H4 (cell line): ENCODE measurements at regions not wholly inside any gene's neighbourhood (a gene's known extent, or its start where the extent isn't known, plus 50 kb on each side); places are given as distances from the start of the nearest gene placed in this dataset.
"Not testable (repeated sequence)": the region's sequence is repeated elsewhere in the genome, so short reads cannot be mapped to it uniquely, and the experiment has no call there.

Experiments
- DNase-seq: peaks from one replicate; pipeline ENCODE4 v3.0.0-alpha.2; 2015; ENCODE audit warnings: low spot score

DNA sequence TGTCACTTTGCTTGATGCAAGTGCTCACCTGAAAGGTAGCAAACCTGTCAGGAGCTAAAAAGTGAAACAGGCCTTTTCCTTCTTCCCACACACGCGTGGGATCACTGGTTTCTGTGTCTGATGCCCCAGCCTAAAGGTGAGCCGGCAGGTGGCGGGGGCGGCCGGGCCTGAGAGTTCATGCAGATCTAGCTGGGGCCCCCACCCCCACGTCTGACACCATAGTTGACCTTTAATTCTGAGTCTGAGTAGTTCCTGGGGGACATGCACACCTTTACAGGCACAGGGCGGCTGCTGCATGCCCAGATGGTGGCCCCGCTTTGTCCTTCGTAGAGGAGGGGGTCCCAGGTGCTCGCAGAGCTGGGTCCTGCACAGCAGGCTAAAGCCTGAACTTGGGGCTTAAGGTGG lies 345.3 kb downstream of the TEX29 start:
- DNase-seq, result no peak

GRCh38 chr13:111666164-111666776 lies 345.8 kb downstream of the TEX29 start:
- DNase-seq, result no peak

GRCh38 chr13:111667757-111668156 lies 347.3 kb downstream of the TEX29 start:
- DNase-seq, result no peak

DNA sequence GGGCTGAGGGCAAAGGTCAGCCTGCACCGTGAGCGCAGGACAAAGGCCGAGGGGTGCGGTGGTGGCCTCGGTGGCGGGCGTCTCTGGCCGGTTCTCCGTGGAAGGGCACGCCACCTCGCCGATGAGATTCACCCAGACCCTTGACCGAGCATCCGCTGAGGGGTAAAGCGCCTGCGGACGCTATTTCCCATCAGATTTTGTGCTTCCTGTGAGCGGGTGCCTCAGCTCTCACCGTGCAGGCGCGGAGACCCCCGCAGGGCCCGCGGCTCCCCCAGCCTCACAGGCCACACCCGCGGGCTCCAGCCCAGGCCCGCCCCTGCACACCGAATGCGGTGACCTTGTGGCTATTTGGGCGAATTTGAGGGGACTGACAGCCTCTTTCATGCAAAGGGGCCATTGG lies 348.0 kb downstream of the TEX29 start:
- DNase-seq, result no peak

DNA sequence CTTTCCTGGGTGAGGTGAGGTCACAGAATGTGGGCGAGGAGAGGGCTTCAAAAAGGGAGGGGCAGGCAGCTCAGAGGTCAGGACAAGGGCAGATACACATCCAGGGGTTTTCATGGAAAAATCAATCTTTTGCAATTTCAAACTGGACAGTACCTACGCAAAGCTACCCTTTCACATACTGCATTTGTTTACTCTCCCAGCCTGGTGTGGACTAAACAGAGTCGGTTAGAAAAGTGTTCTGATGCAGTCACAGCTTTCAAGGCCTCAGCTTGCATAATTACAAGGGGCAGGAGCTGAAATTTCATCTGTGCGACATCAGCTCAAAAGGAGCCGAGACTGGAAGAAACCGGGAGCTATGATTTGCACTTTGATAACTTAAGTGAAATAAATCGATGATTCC lies 351.8 kb downstream of the TEX29 start:
- not testable (repeated sequence) for DNase-seq

- not testable (repeated sequence) for DNase-seq
Measured at GRCh38 chr13:111678120-111678882, 357.9 kb downstream of the TEX29 start.

DNA sequence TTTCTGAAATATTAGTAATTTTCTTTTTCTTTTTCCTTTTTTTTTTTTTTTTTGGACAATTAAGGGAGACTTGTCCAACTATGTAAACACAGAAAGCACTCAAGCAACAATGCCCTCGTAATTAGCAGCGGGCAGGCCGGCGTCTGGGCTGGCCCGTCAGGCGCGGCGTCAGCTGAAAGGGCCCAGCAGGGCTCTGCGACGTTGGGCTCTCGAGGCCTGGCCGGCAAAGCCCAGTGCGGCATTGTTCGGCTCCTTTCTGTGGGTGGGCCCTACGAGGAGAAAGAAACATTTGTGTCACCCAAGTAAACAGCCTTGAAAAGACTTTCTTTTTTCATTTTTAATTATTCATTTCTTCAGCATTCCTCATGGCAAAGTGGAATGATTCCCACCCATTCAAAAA lies 359.2 kb downstream of the TEX29 start:
- not testable (repeated sequence) for DNase-seq

DNA sequence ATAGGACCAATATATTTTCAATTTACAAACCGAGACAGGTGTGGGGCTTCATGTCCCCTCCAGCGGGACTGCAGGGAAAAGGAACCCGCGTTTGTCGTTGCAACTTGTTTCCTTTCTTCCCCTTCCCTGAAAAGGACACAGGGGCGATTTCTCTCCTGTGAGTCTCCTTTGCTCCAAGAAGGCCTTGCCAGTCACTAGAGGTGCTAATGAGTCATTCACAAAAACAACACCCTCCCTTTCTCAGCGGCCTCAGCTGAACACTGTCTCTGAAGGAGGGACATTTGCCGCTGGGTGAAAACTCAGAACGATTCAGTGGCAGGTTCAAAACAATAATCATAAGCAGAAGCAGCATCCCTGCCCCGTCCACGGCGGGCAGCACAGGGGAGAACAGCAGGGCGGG lies 359.7 kb downstream of the TEX29 start:
- DNase-seq, result not testable (repeated sequence)

DNA sequence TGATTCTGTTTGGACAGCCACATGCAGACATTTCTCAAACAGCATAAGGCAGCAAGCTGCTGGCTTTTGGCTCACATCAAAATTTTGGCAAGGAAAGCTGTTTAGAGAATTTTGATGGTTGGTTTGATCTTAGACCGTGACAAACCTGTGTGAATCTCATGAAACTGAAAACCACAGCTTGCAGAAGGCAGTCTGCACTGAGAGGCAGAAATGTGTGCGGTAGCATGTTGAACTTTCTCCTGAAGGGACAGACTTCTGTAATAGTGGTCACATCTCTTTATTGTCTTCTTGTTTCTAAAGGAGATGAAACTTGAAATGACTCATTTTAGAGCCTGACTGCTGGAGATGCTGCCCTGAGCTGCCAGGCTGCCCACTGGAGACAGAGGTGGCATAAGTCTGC lies 371.6 kb downstream of the TEX29 start:
- DNase-seq, result not testable (repeated sequence)

- DNase-seq, result not testable (repeated sequence)
Measured at GRCh38 chr13:111696121-111696520, 370.8 kb upstream of the SOX1 start.

DNA sequence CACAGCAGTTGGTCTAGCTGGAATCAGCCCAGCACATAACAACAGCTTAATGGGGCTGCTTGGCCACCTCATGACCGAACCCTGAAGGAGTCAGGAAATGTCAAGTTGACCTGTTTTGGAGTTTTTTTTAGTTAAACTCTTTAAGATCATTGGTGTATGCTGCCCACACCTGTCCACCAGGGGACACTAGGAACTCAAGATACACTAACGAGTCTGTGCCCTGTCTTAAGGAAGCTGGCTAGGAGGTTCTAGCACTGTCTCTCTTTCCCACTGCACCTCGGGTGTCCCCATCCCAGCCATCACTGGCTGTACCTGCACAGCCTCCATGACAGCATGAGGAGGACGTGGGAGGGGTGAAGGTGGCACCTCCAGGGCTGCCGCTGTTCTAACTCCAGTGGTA lies 364.9 kb upstream of the SOX1 start:
- not testable (repeated sequence) for DNase-seq
